T-helper 1 cell treated with Interleukin-12 subunit alpha and Interleukin-12 subunit beta and Interleukin-4 antibody, amounts not matched to agents 30 μg/mL and 1 μg/mL, for 36 hours (primary cell): ENCODE measurements at regions not wholly inside any gene's neighbourhood (a gene's known extent, or its start where the extent isn't known, plus 50 kb on each side); places are given as distances from the start of the nearest gene placed in this dataset.
"Not testable (repeated sequence)": the region's sequence is repeated elsewhere in the genome, so short reads cannot be mapped to it uniquely, and the experiment has no call there.

Experiments
- H3K27ac Mint-ChIP-seq: one replicate; pipeline ENCODE4 v1.8.0; 2021; ENCODE audit warnings: mild to moderate bottlenecking, mixed read lengths
- H3K27me3 Mint-ChIP-seq: one replicate; pipeline ENCODE4 v1.8.0; 2021; ENCODE audit warnings: low read depth, mixed read lengths
- H3K36me3 Mint-ChIP-seq: one replicate; pipeline ENCODE4 v1.8.0; 2021; ENCODE audit warnings: low read depth, mixed read lengths
- H3K4me1 Mint-ChIP-seq: one replicate; pipeline ENCODE4 v1.8.0; 2021; ENCODE audit warnings: low read depth, mixed read lengths
- H3K4me3 Mint-ChIP-seq: one replicate; pipeline ENCODE4 v1.8.0; 2021; ENCODE audit warnings: mild to moderate bottlenecking, moderate library complexity, mixed read lengths
- H3K9me3 Mint-ChIP-seq: one replicate; pipeline ENCODE4 v1.8.0; 2021; ENCODE audit warnings: mixed read lengths

GRCh38 chr1:222390181-222390580, 157.7 kb downstream of the HHIPL2 start:
- Mint-ChIP-seq H3K27me3 (no peaks in the 10 kb centered on the region), H3K4me3 (no peak overlapping the region), H3K27ac (no peak overlapping the region), H3K9me3 (peaks cover 14% of the 10 kb centered on the region), H3K36me3 (no peaks in the 10 kb centered on the region), H3K4me1 (no peaks in the 10 kb centered on the region)

- no peak overlapping the region for H3K27ac Mint-ChIP-seq
- H3K4me3 Mint-ChIP-seq, result no peak overlapping the region
- no peaks in the 10 kb centered on the region for H3K4me1 Mint-ChIP-seq
- H3K27me3 Mint-ChIP-seq, result no peaks in the 10 kb centered on the region
- H3K36me3 Mint-ChIP-seq, result no peaks in the 10 kb centered on the region
- H3K9me3 Mint-ChIP-seq, result peaks cover 11% of the 10 kb centered on the region
Observed at GRCh38 chr1:222387007-222387814, 160.7 kb downstream of the HHIPL2 start.

- H3K4me1 Mint-ChIP-seq, result no peaks in the 10 kb centered on the region
- H3K36me3 Mint-ChIP-seq, result no peaks in the 10 kb centered on the region
- no peak overlapping the region for H3K27ac Mint-ChIP-seq
- no peak overlapping the region for H3K4me3 Mint-ChIP-seq
- H3K27me3 Mint-ChIP-seq, result no peaks in the 10 kb centered on the region
- peaks cover 14% of the 10 kb centered on the region for H3K9me3 Mint-ChIP-seq
Observed at GRCh38 chr1:222385955-222386354, 161.9 kb downstream of the HHIPL2 start.

GRCh38 chr1:222385262-222385661, 162.6 kb downstream of the HHIPL2 start:
- Mint-ChIP-seq H3K4me1 (no peaks in the 10 kb centered on the region), H3K27me3 (no peaks in the 10 kb centered on the region), H3K9me3 (peaks cover 14% of the 10 kb centered on the region), H3K4me3 (no peak overlapping the region), H3K27ac (no peak overlapping the region), H3K36me3 (no peaks in the 10 kb centered on the region)

GRCh38 chr1:222384531-222384930, 163.4 kb downstream of the HHIPL2 start:
- Mint-ChIP-seq H3K27ac (no peak overlapping the region), H3K4me3 (no peak overlapping the region), H3K36me3 (no peaks in the 10 kb centered on the region)

GRCh38 chr1:222382171-222382570, 165.7 kb downstream of the HHIPL2 start:
- H3K27me3 Mint-ChIP-seq, result no peaks in the 10 kb centered on the region
- H3K4me3 Mint-ChIP-seq, result no peak overlapping the region

More at GRCh38 chr1:222384531-222384930, 163.4 kb downstream of the HHIPL2 start:
- Mint-ChIP-seq H3K4me1 (no peaks in the 10 kb centered on the region), H3K9me3 (peaks cover 14% of the 10 kb centered on the region), H3K27me3 (no peaks in the 10 kb centered on the region)

GRCh38 chr1:222377428-222378088, 170.3 kb downstream of the HHIPL2 start:
- H3K9me3 Mint-ChIP-seq, result peaks cover 3% of the 10 kb centered on the region
- no peaks in the 10 kb centered on the region for H3K36me3 Mint-ChIP-seq
- H3K4me1 Mint-ChIP-seq, result no peaks in the 10 kb centered on the region

More at GRCh38 chr1:222382171-222382570, 165.7 kb downstream of the HHIPL2 start:
- no peak overlapping the region for H3K27ac Mint-ChIP-seq
- no peaks in the 10 kb centered on the region for H3K36me3 Mint-ChIP-seq
- H3K9me3 Mint-ChIP-seq, result peaks cover 10% of the 10 kb centered on the region
- H3K4me1 Mint-ChIP-seq, result no peaks in the 10 kb centered on the region

GRCh38 chr1:222376791-222377190, 171.1 kb downstream of the HHIPL2 start:
- H3K4me1 Mint-ChIP-seq, H3K27me3 Mint-ChIP-seq, H3K4me3 Mint-ChIP-seq, H3K36me3 Mint-ChIP-seq, H3K27ac Mint-ChIP-seq, H3K9me3 Mint-ChIP-seq: not testable (repeated sequence)

More at GRCh38 chr1:222377428-222378088, 170.3 kb downstream of the HHIPL2 start:
- no peaks in the 10 kb centered on the region for H3K27me3 Mint-ChIP-seq
- H3K27ac Mint-ChIP-seq, result no peak overlapping the region
- no peak overlapping the region for H3K4me3 Mint-ChIP-seq

GRCh38 chr1:222375701-222376100, 172.2 kb downstream of the HHIPL2 start:
- no peaks in the 10 kb centered on the region for H3K9me3 Mint-ChIP-seq
- H3K4me1 Mint-ChIP-seq, result no peaks in the 10 kb centered on the region
- H3K36me3 Mint-ChIP-seq, result no peaks in the 10 kb centered on the region
- H3K27me3 Mint-ChIP-seq, result no peaks in the 10 kb centered on the region
- no peak overlapping the region for H3K27ac Mint-ChIP-seq
- no peak overlapping the region for H3K4me3 Mint-ChIP-seq

- Mint-ChIP-seq H3K27me3 (no peaks in the 10 kb centered on the region), H3K36me3 (no peaks in the 10 kb centered on the region), H3K4me3 (no peak overlapping the region), H3K4me1 (no peaks in the 10 kb centered on the region), H3K9me3 (no peaks in the 10 kb centered on the region), H3K27ac (no peak overlapping the region)
Observed at GRCh38 chr1:222373831-222374602, 173.9 kb downstream of the HHIPL2 start.

- Mint-ChIP-seq H3K4me1 (no peaks in the 10 kb centered on the region), H3K4me3 (no peak overlapping the region), H3K27me3 (no peaks in the 10 kb centered on the region), H3K9me3 (no peaks in the 10 kb centered on the region), H3K36me3 (no peaks in the 10 kb centered on the region), H3K27ac (no peak overlapping the region)
Observed at GRCh38 chr1:222373216-222373615, 174.7 kb downstream of the HHIPL2 start.

- no peak overlapping the region for H3K4me3 Mint-ChIP-seq
- H3K27me3 Mint-ChIP-seq, result no peaks in the 10 kb centered on the region
- H3K27ac Mint-ChIP-seq, result no peak overlapping the region
- H3K4me1 Mint-ChIP-seq, result no peaks in the 10 kb centered on the region
- no peaks in the 10 kb centered on the region for H3K36me3 Mint-ChIP-seq
- H3K9me3 Mint-ChIP-seq, result no peaks in the 10 kb centered on the region
Observed at GRCh38 chr1:222372221-222372620, 175.7 kb downstream of the HHIPL2 start.

- H3K4me3 Mint-ChIP-seq, result no peak overlapping the region
Observed at GRCh38 chr1:222370913-222371675, 176.8 kb downstream of the HHIPL2 start.

More at GRCh38 chr1:222370913-222371675, 176.8 kb downstream of the HHIPL2 start:
- H3K36me3 Mint-ChIP-seq, result no peaks in the 10 kb centered on the region
- H3K27ac Mint-ChIP-seq, result no peak overlapping the region
- no peaks in the 10 kb centered on the region for H3K9me3 Mint-ChIP-seq
- H3K27me3 Mint-ChIP-seq, result no peaks in the 10 kb centered on the region
- H3K4me1 Mint-ChIP-seq, result no peaks in the 10 kb centered on the region
